ENCODE measurements at regions not wholly inside any gene's neighbourhood (a gene's known extent, or its start where the extent isn't known, plus 50 kb on each side); places are given as distances from the start of the nearest gene placed in this dataset.

DNA sequence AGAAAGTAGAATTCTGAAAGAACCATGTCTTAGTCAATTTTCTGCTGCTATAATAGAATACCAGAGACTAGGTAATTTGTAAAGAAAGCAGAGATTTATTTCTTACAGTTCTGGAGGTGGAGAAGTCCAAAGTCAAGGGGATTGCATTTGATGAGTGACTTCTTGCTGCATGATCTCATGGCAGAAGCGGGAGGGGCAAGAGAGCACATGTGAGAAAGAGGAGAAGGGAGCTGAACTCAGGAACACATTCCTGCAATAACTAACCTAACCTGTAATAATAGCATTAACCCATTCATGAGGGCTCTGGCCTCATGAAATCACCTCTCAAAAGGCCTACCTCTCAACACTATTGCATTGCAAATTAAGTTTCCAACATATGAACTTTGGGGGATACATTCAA, 797.5 kb upstream of the POU3F3 start:
- WGBS, result 94% methylated on average over 1 of the region's 1 CpG
- TF ChIP-seq EP300 (IDR thresholded peaks at IDR 0.05), result no peak
- TF ChIP-seq POLR2AphosphoS5 (IDR thresholded peaks at IDR 0.05), result no peak
- TF ChIP-seq, protein P1, sequence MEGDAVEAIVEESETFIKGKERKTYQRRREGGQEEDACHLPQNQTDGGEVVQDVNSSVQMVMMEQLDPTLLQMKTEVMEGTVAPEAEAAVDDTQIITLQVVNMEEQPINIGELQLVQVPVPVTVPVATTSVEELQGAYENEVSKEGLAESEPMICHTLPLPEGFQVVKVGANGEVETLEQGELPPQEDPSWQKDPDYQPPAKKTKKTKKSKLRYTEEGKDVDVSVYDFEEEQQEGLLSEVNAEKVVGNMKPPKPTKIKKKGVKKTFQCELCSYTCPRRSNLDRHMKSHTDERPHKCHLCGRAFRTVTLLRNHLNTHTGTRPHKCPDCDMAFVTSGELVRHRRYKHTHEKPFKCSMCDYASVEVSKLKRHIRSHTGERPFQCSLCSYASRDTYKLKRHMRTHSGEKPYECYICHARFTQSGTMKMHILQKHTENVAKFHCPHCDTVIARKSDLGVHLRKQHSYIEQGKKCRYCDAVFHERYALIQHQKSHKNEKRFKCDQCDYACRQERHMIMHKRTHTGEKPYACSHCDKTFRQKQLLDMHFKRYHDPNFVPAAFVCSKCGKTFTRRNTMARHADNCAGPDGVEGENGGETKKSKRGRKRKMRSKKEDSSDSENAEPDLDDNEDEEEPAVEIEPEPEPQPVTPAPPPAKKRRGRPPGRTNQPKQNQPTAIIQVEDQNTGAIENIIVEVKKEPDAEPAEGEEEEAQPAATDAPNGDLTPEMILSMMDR (IDR thresholded peaks at IDR 0.05), result no peak
- no peak for TF ChIP-seq POLR2A (IDR thresholded peaks at IDR 0.05)
- no peak for DNase-seq (ENCODE audit: low spot score in 2 of 2)

DNA sequence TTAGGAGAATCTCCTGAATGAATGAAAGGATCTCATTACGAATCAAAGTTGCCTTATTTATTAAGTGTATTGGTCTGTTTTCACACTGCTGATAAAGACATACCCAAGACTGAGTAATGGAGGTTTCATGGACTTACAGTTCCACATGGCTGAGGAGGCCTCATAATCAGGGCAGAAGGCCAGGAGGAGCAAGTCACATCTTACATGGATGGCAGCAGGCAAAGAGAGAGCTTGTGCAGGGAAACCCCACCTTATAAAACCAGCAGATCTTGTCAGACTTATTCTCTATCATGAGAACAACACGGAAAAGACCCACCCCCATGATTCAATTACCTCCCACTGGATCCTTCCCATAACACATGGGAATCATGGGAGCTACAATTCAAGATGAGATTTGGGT, 785.2 kb upstream of the POU3F3 start:
- H3K4me1 ChIP-seq, result no peaks in the 10 kb centered on the region
- H3K27ac ChIP-seq, result no peak overlapping the region
- no peak for DNase-seq (ENCODE audit: low spot score in 2 of 2)
- 79% methylated on average over 2 of the region's 2 CpGs for WGBS
- TF ChIP-seq POLR2A (IDR thresholded peaks at IDR 0.05) (no peak), POLR2AphosphoS5 (IDR thresholded peaks at IDR 0.05) (no peak), EP300 (IDR thresholded peaks at IDR 0.05) (no peak)
- TF ChIP-seq, protein P1 (IDR thresholded peaks at IDR 0.05), result no peak
- peaks cover 4% of the 10 kb centered on the region for H3K9me3 ChIP-seq
- no peaks in the 10 kb centered on the region for H3K36me3 ChIP-seq
- H3K4me3 ChIP-seq, result no peak overlapping the region
- no peaks in the 10 kb centered on the region for H3K27me3 ChIP-seq

More for the DNA sequence above, 797.5 kb upstream of the POU3F3 start:
- Histone ChIP-seq H3K36me3 (no peaks in the 10 kb centered on the region), H3K4me1 (no peaks in the 10 kb centered on the region), H3K9me3 (no peaks in the 10 kb centered on the region), H3K27ac (no peak overlapping the region), H3K4me3 (no peak overlapping the region), H3K27me3 (no peaks in the 10 kb centered on the region)

DNA sequence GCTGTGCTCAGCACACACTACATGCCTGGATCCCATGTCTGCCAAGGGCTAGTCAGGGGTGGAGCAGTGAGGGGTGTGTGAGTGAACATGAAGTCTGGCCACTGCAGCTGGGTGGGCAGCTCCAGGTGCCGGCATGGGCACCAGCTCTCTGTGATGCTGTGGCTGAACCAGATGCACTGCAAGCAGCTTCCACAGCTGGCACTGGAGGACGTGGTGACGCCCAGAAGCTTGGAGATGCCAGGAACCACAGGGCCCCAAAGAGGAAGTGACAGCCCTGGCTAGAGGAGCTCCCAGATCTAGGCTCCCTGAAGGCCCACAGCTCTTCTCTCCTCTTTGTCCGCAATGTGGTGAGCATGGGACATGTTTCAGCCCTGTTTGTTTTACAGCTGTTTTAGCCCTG, 776.3 kb upstream of the POU3F3 start:
- TF ChIP-seq EP300 (IDR thresholded peaks at IDR 0.05) (no peak), POLR2A (IDR thresholded peaks at IDR 0.05) (no peak), POLR2AphosphoS5 (IDR thresholded peaks at IDR 0.05) (no peak)
- TF ChIP-seq, protein P1 (IDR thresholded peaks at IDR 0.05), result no peak
- Histone ChIP-seq H3K36me3 (no peaks in the 10 kb centered on the region), H3K9me3 (no peaks in the 10 kb centered on the region), H3K4me3 (no peak overlapping the region), H3K27ac (no peak overlapping the region), H3K4me1 (no peaks in the 10 kb centered on the region), H3K27me3 (no peaks in the 10 kb centered on the region)
- no CpG with 5 or more reads among the region's 4 CpGs for WGBS
- DNase-seq (ENCODE audit: low spot score in 2 of 2), result no peak

DNA sequence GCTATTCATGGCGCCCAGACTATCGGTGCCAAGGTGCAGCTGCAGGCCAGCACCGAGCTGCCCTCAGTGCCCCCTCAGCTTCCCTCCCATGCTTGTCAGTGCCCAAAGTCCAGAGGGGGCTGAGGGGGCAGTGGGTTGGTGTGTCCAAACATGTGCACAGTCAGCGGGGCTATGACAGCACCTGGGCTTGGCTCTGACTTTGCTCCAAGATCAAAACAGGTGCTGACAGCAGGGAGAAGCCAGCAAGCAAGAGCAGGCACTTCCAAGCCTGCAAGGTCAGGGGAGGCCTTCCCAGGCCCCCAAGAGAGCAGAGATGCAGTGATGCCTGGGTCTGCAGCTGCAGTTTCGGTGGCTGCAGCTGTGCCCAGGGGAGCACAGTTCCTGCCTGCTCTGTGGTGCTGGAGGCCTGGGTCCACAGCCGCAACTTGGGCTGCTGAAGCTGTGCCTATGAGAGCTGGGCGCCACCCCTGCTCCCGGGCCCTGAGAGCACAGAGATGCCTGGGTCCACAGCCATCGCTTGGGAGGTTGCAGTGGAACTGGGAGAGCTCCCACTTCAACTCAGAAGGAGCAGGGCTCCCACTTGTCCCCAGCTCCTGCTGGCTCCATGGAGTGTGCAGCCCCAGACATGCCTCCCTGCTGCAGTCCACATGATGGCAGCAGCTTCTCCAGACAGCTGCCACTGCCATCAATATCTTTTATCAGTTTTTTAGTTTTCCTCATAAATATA, 775.3 kb upstream of the POU3F3 start:
- no peaks in the 10 kb centered on the region for H3K36me3 ChIP-seq
- H3K4me1 ChIP-seq, result no peaks in the 10 kb centered on the region
- H3K9me3 ChIP-seq, result no peaks in the 10 kb centered on the region
- DNase-seq (ENCODE audit: low spot score in 2 of 2), result no peak
- H3K4me3 ChIP-seq, result no peak overlapping the region
- H3K27me3 ChIP-seq, result no peaks in the 10 kb centered on the region
- TF ChIP-seq POLR2AphosphoS5 (IDR thresholded peaks at IDR 0.05) (no peak), POLR2A (IDR thresholded peaks at IDR 0.05) (no peak), EP300 (IDR thresholded peaks at IDR 0.05) (no peak)
- TF ChIP-seq, protein P1 (IDR thresholded peaks at IDR 0.05), result no peak
- no peak overlapping the region for H3K27ac ChIP-seq
- WGBS, result 100% methylated on average over 1 of the region's 9 CpGs

DNA sequence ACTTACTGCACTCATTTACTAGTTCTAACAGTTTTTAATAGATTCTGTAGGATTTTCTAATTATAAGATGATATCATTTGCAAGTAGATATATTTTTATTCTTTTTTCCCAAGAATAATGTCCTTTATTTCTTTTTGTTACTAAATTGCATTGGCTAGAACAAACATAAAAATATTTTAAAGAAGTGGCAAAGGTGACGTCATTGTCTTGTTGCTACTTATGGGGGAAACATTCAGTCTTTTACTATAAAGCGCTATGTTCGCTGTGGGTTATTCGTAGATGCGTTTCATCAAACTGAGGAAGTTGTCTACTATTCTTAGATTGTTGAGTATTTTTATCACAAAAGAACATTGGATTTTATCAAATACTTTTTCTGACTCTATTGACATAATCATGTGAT, 765.2 kb upstream of the POU3F3 start:
- Histone ChIP-seq H3K9me3 (no peaks in the 10 kb centered on the region), H3K36me3 (no peaks in the 10 kb centered on the region), H3K27ac (no peak overlapping the region), H3K27me3 (no peaks in the 10 kb centered on the region), H3K4me1 (no peaks in the 10 kb centered on the region), H3K4me3 (no peak overlapping the region)
- DNase-seq (ENCODE audit: low spot score in 2 of 2), result no peak
- TF ChIP-seq EP300 (IDR thresholded peaks at IDR 0.05), result no peak
- TF ChIP-seq POLR2A (IDR thresholded peaks at IDR 0.05), result no peak
- TF ChIP-seq, protein P1 (IDR thresholded peaks at IDR 0.05), result no peak
- no peak for TF ChIP-seq POLR2AphosphoS5 (IDR thresholded peaks at IDR 0.05)
- WGBS, result 95% methylated on average over 5 of the region's 5 CpGs
